Left lobe of liver (tissue), 2 donors: ENCODE measurements at regions not wholly inside any gene's neighbourhood (a gene's known extent, or its start where the extent isn't known, plus 50 kb on each side); places are given as distances from the start of the nearest gene placed in this dataset.
"Not testable (repeated sequence)": the region's sequence is repeated elsewhere in the genome, so short reads cannot be mapped to it uniquely, and the experiment has no call there.

Experiments used
- ATAC-seq: fragments of 200-7000 bp; cut with Tn5 transposase; one replicate; pipeline ENCODE4 v1.9.1; 2020; ENCODE audit warnings: mild to moderate bottlenecking, moderate library complexity
- DNase-seq: peaks from one replicate; pipeline ENCODE4 v3.0.0-alpha.2; 2020; ENCODE audit warnings: low spot score
- donor health status: DM: no; HTN: no; CAD: no; lungs with moderate emphysema.
- donor health status: DM: no; HTN: yes; CAD: no.

- DNase-seq, result not testable (repeated sequence)
- peak; percentile 22 for ATAC-seq
Measured at GRCh38 chr9:38944881-38945449, 225.0 kb upstream of the FAM240B start.

GRCh38 chr9:38940501-38940900, 220.6 kb upstream of the FAM240B start:
- ATAC-seq, DNase-seq: not testable (repeated sequence)

GRCh38 chr9:38938637-38939036, 218.7 kb upstream of the FAM240B start:
- DNase-seq, result not testable (repeated sequence)
- peak; percentile 37 for ATAC-seq

GRCh38 chr9:38927970-38928369, 208.0 kb upstream of the FAM240B start:
- not testable (repeated sequence) for DNase-seq, ATAC-seq

- not testable (repeated sequence) for ATAC-seq, DNase-seq
Measured at GRCh38 chr9:38926565-38926964, 206.6 kb upstream of the FAM240B start.

GRCh38 chr9:38921253-38921652, 201.3 kb upstream of the FAM240B start:
- not testable (repeated sequence) for DNase-seq, ATAC-seq

- not testable (repeated sequence) for ATAC-seq, DNase-seq
Measured at GRCh38 chr9:38910629-38911028, 190.7 kb upstream of the FAM240B start.

GRCh38 chr9:38904719-38905118, 184.8 kb upstream of the FAM240B start:
- not testable (repeated sequence) for ATAC-seq, DNase-seq

GRCh38 chr9:38901534-38902177, 181.7 kb upstream of the FAM240B start:
- DNase-seq, ATAC-seq: not testable (repeated sequence)

- not testable (repeated sequence) for DNase-seq, ATAC-seq
Measured at GRCh38 chr9:38896404-38896803, 176.5 kb upstream of the FAM240B start.

- ATAC-seq, result not testable (repeated sequence)
Measured at GRCh38 chr9:38895227-38895626, 175.3 kb upstream of the FAM240B start.

GRCh38 chr9:38892539-38893232, 172.8 kb upstream of the FAM240B start:
- DNase-seq, ATAC-seq: not testable (repeated sequence)

More at GRCh38 chr9:38895227-38895626, 175.3 kb upstream of the FAM240B start:
- DNase-seq, result not testable (repeated sequence)

- not testable (repeated sequence) for ATAC-seq, DNase-seq
Measured at GRCh38 chr9:38886076-38886475, 166.1 kb upstream of the FAM240B start.

- not testable (repeated sequence) for ATAC-seq, DNase-seq
Measured at GRCh38 chr9:38875616-38876015, 155.7 kb upstream of the FAM240B start.

GRCh38 chr9:38871282-38871940, 151.5 kb upstream of the FAM240B start:
- not testable (repeated sequence) for DNase-seq, ATAC-seq

- not testable (repeated sequence) for DNase-seq, ATAC-seq
Measured at GRCh38 chr9:38859827-38860226, 139.9 kb upstream of the FAM240B start.

- ATAC-seq, DNase-seq: not testable (repeated sequence)
Measured at GRCh38 chr9:38848966-38849365, 129.0 kb upstream of the FAM240B start.

- not testable (repeated sequence) for DNase-seq, ATAC-seq
Measured at GRCh38 chr9:38840213-38840612, 120.3 kb upstream of the FAM240B start.

GRCh38 chr9:38833706-38834105, 113.8 kb upstream of the FAM240B start:
- not testable (repeated sequence) for DNase-seq, ATAC-seq

- not testable (repeated sequence) for DNase-seq, ATAC-seq
Measured at GRCh38 chr9:38813855-38814254, 93.9 kb upstream of the FAM240B start.
